PC-9 (cell line): ENCODE measurements at regions not wholly inside any gene's neighbourhood (a gene's known extent, or its start where the extent isn't known, plus 50 kb on each side); places are given as distances from the start of the nearest gene placed in this dataset.

Source experiments
- CTCF ChIP-seq: fragments of 200-600 bp; sonication (generic); conservative IDR thresholded peaks from 2 replicates; pipeline ENCODE4 v1.6.1; 2017; ENCODE audit warnings: mixed run types, antibody characterized with exemption, mild to moderate bottlenecking, moderate library complexity
- EZH2 ChIP-seq: fragments of 200-600 bp; sonication (generic); IDR thresholded peaks from 2 replicates; pipeline ENCODE4 v1.8.0; 2017; ENCODE audit warnings: antibody characterized with exemption, low read depth

DNA sequence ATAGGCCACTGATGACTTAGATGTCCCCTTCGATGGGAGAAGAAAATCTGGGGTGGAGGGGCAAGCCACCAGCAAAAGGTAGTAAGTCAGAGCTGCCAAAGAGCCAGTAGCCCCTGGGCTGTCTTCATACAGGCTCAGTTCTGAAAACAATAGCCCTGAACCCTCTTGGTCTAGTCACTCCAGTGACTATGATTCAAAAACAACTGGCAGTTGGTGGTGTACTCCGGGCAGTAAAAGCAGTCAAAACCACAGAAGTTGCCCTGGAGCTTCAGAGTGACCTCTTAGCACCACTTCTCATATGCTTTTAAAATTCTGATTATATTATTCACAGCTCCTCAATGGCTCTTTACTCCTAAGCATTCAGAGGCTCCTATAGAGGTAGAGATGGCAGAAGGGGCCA is 164.3 kb upstream of the MAMLD1 start:
- TF ChIP-seq CTCF (no peak), EZH2 (no peak)
